HG03108 (cell line): ENCODE measurements at regions not wholly inside any gene's neighbourhood (a gene's known extent, or its start where the extent isn't known, plus 50 kb on each side); places are given as distances from the start of the nearest gene placed in this dataset.

Experiments used
- ATAC-seq: cut with Tn5 transposase; IDR thresholded peaks from one replicate; pipeline ENCODE4 v1.9.1; 2021; ENCODE audit warnings: moderate library complexity; ENCODE audit not compliant: unreplicated experiment

- no peak for ATAC-seq
Observed at GRCh38 chr5:2391566-2391965, 359.9 kb downstream of the IRX2 start.

- no peak for ATAC-seq
Observed at GRCh38 chr5:2391021-2391420, 360.5 kb downstream of the IRX2 start.

GRCh38 chr5:2388571-2388970 is 362.9 kb downstream of the IRX2 start:
- no peak for ATAC-seq

- ATAC-seq, result no peak
Observed at GRCh38 chr5:2387634-2388325, 363.7 kb downstream of the IRX2 start.

GRCh38 chr5:2387250-2387633 is 364.2 kb downstream of the IRX2 start:
- ATAC-seq, result no peak

GRCh38 chr5:2385818-2386217 is 365.7 kb downstream of the IRX2 start:
- ATAC-seq, result no peak

- no peak for ATAC-seq
Observed at GRCh38 chr5:2383698-2384065, 367.8 kb downstream of the IRX2 start.

- no peak for ATAC-seq
Observed at GRCh38 chr5:2382776-2383697, 368.4 kb downstream of the IRX2 start.

GRCh38 chr5:2381861-2382260 is 369.6 kb downstream of the IRX2 start:
- ATAC-seq, result no peak

GRCh38 chr5:2381070-2381469 is 370.4 kb downstream of the IRX2 start:
- no peak for ATAC-seq

- no peak for ATAC-seq
Observed at GRCh38 chr5:2378976-2379375, 372.5 kb downstream of the IRX2 start.

GRCh38 chr5:2378108-2378507 is 373.4 kb downstream of the IRX2 start:
- no peak for ATAC-seq

GRCh38 chr5:2376486-2376885 is 375.0 kb downstream of the IRX2 start:
- no peak for ATAC-seq

- ATAC-seq, result no peak
Observed at GRCh38 chr5:2375757-2376250, 375.7 kb downstream of the IRX2 start.

GRCh38 chr5:2375291-2375690 is 376.2 kb downstream of the IRX2 start:
- ATAC-seq, result no peak

- no peak for ATAC-seq
Observed at GRCh38 chr5:2374703-2375102, 376.8 kb downstream of the IRX2 start.

- no peak for ATAC-seq
Observed at GRCh38 chr5:2373631-2374030, 377.8 kb downstream of the IRX2 start.

GRCh38 chr5:2371419-2371710 is 380.1 kb downstream of the IRX2 start:
- ATAC-seq, result no peak

GRCh38 chr5:2370626-2371418 is 380.7 kb downstream of the IRX2 start:
- ATAC-seq, result no peak

- ATAC-seq, result no peak
Observed at GRCh38 chr5:2369178-2369577, 382.3 kb downstream of the IRX2 start.

- ATAC-seq, result no peak
Observed at GRCh38 chr5:2366816-2367215, 384.7 kb downstream of the IRX2 start.

- no peak for ATAC-seq
Observed at GRCh38 chr5:2357309-2357708, 394.2 kb downstream of the IRX2 start.
